Adipocyte (in vitro differentiated cells): ENCODE measurements at regions not wholly inside any gene's neighbourhood (a gene's known extent, or its start where the extent isn't known, plus 50 kb on each side); places are given as distances from the start of the nearest gene placed in this dataset.

Experiments used
- DNase-seq: peaks from one replicate; pipeline ENCODE4 v3.0.0-alpha.2; 2015; ENCODE audit warnings: low read depth
- H3K27me3 ChIP-seq: replicated peaks from 2 replicates; pipeline ENCODE4 v1.7.0; 2013; ENCODE audit warnings: mild to moderate bottlenecking, low read length, moderate library complexity; ENCODE audit not compliant: control insufficient read depth, insufficient read depth
- H3K36me3 ChIP-seq: 2 replicates; pipeline ENCODE4 v1.7.0; 2013; ENCODE audit warnings: low read length, mild to moderate bottlenecking, moderate library complexity; ENCODE audit not compliant: control insufficient read depth, insufficient read depth, severe bottlenecking
- H3K4me1 ChIP-seq: 2 replicates; pipeline ENCODE4 v1.7.0; 2013; ENCODE audit warnings: mild to moderate bottlenecking, low read length, moderate library complexity; ENCODE audit not compliant: control insufficient read depth, insufficient read depth
- H3K4me3 ChIP-seq: 2 replicates; pipeline ENCODE4 v1.7.0; 2013; ENCODE audit warnings: mild to moderate bottlenecking, low read length, moderate library complexity
- H3K9ac ChIP-seq: 2 replicates; pipeline ENCODE4 v1.7.0; 2013; ENCODE audit warnings: mild to moderate bottlenecking, low read length, moderate library complexity
- H3K9me3 ChIP-seq: 2 replicates; pipeline ENCODE4 v1.7.0; 2013; ENCODE audit warnings: mild to moderate bottlenecking, low read length, moderate library complexity; ENCODE audit not compliant: control insufficient read depth

GRCh38 chr20:4513720-4514119 lies 172.5 kb upstream of the PRNP start:
- no peak overlapping the region for H3K4me3 ChIP-seq
- H3K9me3 ChIP-seq, result no peaks in the 10 kb centered on the region
- no peaks in the 10 kb centered on the region for H3K27me3 ChIP-seq
- peaks cover 11% of the 10 kb centered on the region for H3K4me1 ChIP-seq
- H3K9ac ChIP-seq, result no peak overlapping the region
- no peaks in the 10 kb centered on the region for H3K36me3 ChIP-seq
- DNase-seq, result peak; percentile 38

- H3K9me3 ChIP-seq, result no peaks in the 10 kb centered on the region
- peaks cover 11% of the 10 kb centered on the region for H3K4me1 ChIP-seq
- H3K4me3 ChIP-seq, result no peak overlapping the region
- no peak overlapping the region for H3K9ac ChIP-seq
- peak; percentile 67 for DNase-seq
- H3K27me3 ChIP-seq, result no peaks in the 10 kb centered on the region
- no peaks in the 10 kb centered on the region for H3K36me3 ChIP-seq
Measured at GRCh38 chr20:4512891-4513550, 173.2 kb upstream of the PRNP start.

DNA sequence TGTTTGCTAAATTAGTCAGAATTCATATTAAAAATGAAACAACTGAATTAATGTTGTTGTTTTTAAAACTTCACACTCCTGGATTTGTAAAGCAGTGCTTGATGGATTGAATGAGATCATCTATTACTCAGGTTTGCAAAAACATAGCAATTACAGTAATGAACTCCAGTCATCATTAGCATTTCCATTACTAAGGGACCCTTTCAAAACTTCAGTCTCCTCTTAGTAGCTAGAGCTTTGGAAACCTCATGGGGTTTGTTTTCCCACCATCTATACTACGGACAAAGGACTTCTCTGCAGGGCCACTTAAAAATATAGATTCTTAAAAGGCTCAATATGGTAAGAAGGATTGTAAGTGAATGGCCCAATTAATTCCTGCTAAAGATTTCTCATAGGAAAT lies 174.5 kb upstream of the PRNP start:
- peaks cover 23% of the 10 kb centered on the region for H3K4me1 ChIP-seq
- H3K9ac ChIP-seq, result no peak overlapping the region
- no peaks in the 10 kb centered on the region for H3K27me3 ChIP-seq
- H3K36me3 ChIP-seq, result no peaks in the 10 kb centered on the region
- no peaks in the 10 kb centered on the region for H3K9me3 ChIP-seq
- H3K4me3 ChIP-seq, result no peak overlapping the region
- no peak for DNase-seq

- H3K4me1 ChIP-seq, result peaks cover 23% of the 10 kb centered on the region
- DNase-seq, result no peak
- no peaks in the 10 kb centered on the region for H3K27me3 ChIP-seq
- H3K36me3 ChIP-seq, result no peaks in the 10 kb centered on the region
- H3K9ac ChIP-seq, result no peak overlapping the region
- no peak overlapping the region for H3K4me3 ChIP-seq
- no peaks in the 10 kb centered on the region for H3K9me3 ChIP-seq
Measured at GRCh38 chr20:4509825-4510522, 176.3 kb upstream of the PRNP start.

- peaks cover 23% of the 10 kb centered on the region for H3K4me1 ChIP-seq
- no peak overlapping the region for H3K9ac ChIP-seq
- H3K9me3 ChIP-seq, result no peaks in the 10 kb centered on the region
- DNase-seq, result no peak
- H3K36me3 ChIP-seq, result no peaks in the 10 kb centered on the region
- no peak overlapping the region for H3K4me3 ChIP-seq
- no peaks in the 10 kb centered on the region for H3K27me3 ChIP-seq
Measured at GRCh38 chr20:4508773-4509172, 177.5 kb upstream of the PRNP start.

- Histone ChIP-seq H3K4me1 (peaks cover 12% of the 10 kb centered on the region), H3K9me3 (no peaks in the 10 kb centered on the region), H3K9ac (no peak overlapping the region), H3K36me3 (no peaks in the 10 kb centered on the region), H3K4me3 (peak overlapping the region; percentile 23), H3K27me3 (no peaks in the 10 kb centered on the region)
- DNase-seq, result peak; percentile 58
Measured at GRCh38 chr20:4507288-4507719, 179.0 kb upstream of the PRNP start.

- H3K9me3 ChIP-seq, result peaks cover 3% of the 10 kb centered on the region
Measured at GRCh38 chr20:4504814-4505213, 181.4 kb upstream of the PRNP start.

GRCh38 chr20:4502756-4503155 lies 183.5 kb upstream of the PRNP start:
- no peak overlapping the region for H3K9ac ChIP-seq
- no peaks in the 10 kb centered on the region for H3K27me3 ChIP-seq
- H3K4me3 ChIP-seq, result no peak overlapping the region
- no peak for DNase-seq
- peaks cover 10% of the 10 kb centered on the region for H3K4me1 ChIP-seq
- H3K36me3 ChIP-seq, result no peaks in the 10 kb centered on the region
- H3K9me3 ChIP-seq, result peaks cover 3% of the 10 kb centered on the region

More at GRCh38 chr20:4504814-4505213, 181.4 kb upstream of the PRNP start:
- DNase-seq, result no peak
- H3K9ac ChIP-seq, result no peak overlapping the region
- no peak overlapping the region for H3K4me3 ChIP-seq
- H3K36me3 ChIP-seq, result no peaks in the 10 kb centered on the region
- H3K4me1 ChIP-seq, result peaks cover 12% of the 10 kb centered on the region
- H3K27me3 ChIP-seq, result no peaks in the 10 kb centered on the region

GRCh38 chr20:4493386-4493785 lies 192.9 kb upstream of the PRNP start:
- Histone ChIP-seq H3K4me3 (no peak overlapping the region), H3K9me3 (no peaks in the 10 kb centered on the region), H3K4me1 (peaks cover 14% of the 10 kb centered on the region), H3K36me3 (no peaks in the 10 kb centered on the region), H3K9ac (no peak overlapping the region), H3K27me3 (no peaks in the 10 kb centered on the region)
- DNase-seq, result no peak

DNA sequence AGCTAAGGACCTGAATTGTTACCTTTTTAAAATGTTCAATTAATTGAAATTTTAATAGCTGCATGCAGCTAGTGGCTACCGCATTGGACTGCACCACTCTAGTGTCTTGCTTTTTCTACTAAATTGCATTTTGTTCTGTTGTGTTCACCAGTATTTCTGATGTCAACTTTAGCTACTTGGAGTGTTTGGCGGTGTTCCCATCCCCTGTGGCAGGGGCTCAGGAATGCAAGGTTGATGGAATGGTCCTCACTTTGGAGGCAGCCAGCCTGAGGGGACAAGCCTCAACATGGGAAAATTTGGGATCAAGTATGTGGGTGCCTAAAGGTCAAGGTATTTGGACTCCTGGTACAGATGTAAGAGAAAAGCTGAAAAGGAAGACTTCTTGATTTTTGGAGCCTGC lies 194.6 kb upstream of the PRNP start:
- H3K4me1 ChIP-seq, result peaks cover 14% of the 10 kb centered on the region
- H3K4me3 ChIP-seq, result no peak overlapping the region
- H3K9me3 ChIP-seq, result no peaks in the 10 kb centered on the region
- H3K36me3 ChIP-seq, result no peaks in the 10 kb centered on the region
- DNase-seq, result no peak
- H3K27me3 ChIP-seq, result no peaks in the 10 kb centered on the region
- no peak overlapping the region for H3K9ac ChIP-seq

DNA sequence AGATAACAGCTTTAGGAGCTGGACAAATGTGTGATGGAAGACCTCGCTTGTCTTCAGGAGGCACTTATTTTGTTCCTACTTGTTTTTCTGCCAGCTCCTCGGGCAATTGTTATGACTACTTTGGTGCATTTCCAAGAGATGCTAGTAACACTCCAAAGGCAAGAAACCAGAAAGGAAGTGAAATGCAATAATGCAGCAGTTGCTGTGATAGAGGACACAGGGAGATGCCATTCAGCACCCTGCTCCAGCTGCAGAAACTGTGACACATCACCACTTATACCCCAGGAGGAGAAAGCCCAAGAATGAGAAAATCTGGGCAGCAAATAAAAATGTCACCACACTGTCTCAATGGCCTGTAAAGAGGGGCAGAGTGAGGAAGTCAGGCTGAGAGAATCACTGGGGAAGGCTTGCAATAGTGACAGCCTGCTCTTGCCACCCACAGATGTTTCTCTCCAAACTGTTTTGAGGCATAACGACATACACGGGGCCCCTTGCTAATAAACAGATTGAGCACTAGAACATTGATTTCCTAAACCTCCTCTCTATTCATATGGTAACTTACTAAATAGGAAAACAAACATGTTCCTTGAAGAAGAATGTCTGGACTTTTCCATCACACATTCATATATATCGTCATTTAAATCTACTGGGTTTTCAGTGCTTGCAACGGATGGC lies 195.5 kb upstream of the PRNP start:
- Histone ChIP-seq H3K4me3 (no peak overlapping the region), H3K9me3 (no peaks in the 10 kb centered on the region), H3K36me3 (no peaks in the 10 kb centered on the region), H3K9ac (no peak overlapping the region), H3K27me3 (no peaks in the 10 kb centered on the region), H3K4me1 (peaks cover 14% of the 10 kb centered on the region)
- DNase-seq, result peak; percentile 49
